ENCODE measurements at regions not wholly inside any gene's neighbourhood (a gene's known extent, or its start where the extent isn't known, plus 50 kb on each side); places are given as distances from the start of the nearest gene placed in this dataset.

GRCh38 chr12:67419810-67420209 is 150.7 kb downstream of the CAND1 start (continued):
- TF ChIP-seq ZNF217 (IDR thresholded peaks at IDR 0.05) (no peak), RUNX3 (IDR thresholded peaks at IDR 0.05; ENCODE audit: low read length) (no peak)

GRCh38 chr12:67420506-67420905 is 151.3 kb downstream of the CAND1 start:
- Histone ChIP-seq H3K27me3 (replicated peaks in 1 of 2; ENCODE audit: control insufficient read depth in 2 of 2, insufficient read depth in 2 of 2, low read length in 1 of 2) (no peaks in the 10 kb centered on the region), H3K27ac (ENCODE audit: control insufficient read depth, insufficient read depth) (no peak overlapping the region), H3K79me2 (ENCODE audit: control insufficient read depth, insufficient read depth, low read length) (no peaks in the 10 kb centered on the region), H3K4me3 (no peak overlapping the region), H3K4me2 (ENCODE audit: control insufficient read depth, insufficient read depth) (no peak overlapping the region), H4K20me1 (ENCODE audit: control insufficient read depth, insufficient read depth) (no peaks in the 10 kb centered on the region), H3K9ac (ENCODE audit: control insufficient read depth, insufficient read depth, low read length) (no peak overlapping the region), H3K9me3 (replicated peaks; ENCODE audit: control insufficient read depth, insufficient read depth, low read length) (no peaks in the 10 kb centered on the region), H3K36me3 (ENCODE audit: control insufficient read depth in 2 of 2, insufficient read depth in 2 of 2, low read length in 1 of 2) (no peaks in the 10 kb centered on the region), H3K4me1 (ENCODE audit: control insufficient read depth, insufficient read depth, low read length) (no peaks in the 10 kb centered on the region), H2AFZ (ENCODE audit: control insufficient read depth, low read depth, low read length) (no peak overlapping the region)
- ChIA-PET RAD21 (ENCODE audit: unreplicated experiment) (no interaction called here), SMC1A (ENCODE audit: uncharacterized antibody, unreplicated experiment) (no interaction called here), POLR2A (no interaction called here), CTCF (no interaction called here)
- no peak for TF ChIP-seq SRF (IDR thresholded peaks at IDR 0.05; ENCODE audit: low read depth in 2 of 2, low read length in 2 of 2)
- FAIRE-seq (no peak), ATAC-seq (no peak), DNase-seq (ENCODE audit: low read depth, low spot score) (no peak)
- in situ Hi-C loops (cut with MboI) = no loop called here
- intact Hi-C loops (cut with micrococcal nuclease; ENCODE audit: unreplicated experiment) = no loop called here
- WGBS (ENCODE audit: insufficient coverage, insufficient replicate concordance, low lambda C conversion rate, missing lambda C conversion rate) = 67% methylated on average over 3 of the region's 3 CpGs
- BruUV-seq (replicated peaks) = no TSS peak

- in situ Hi-C loops (cut with MboI) = no loop called here
Measured at GRCh38 chr12:67422081-67422480, 152.9 kb downstream of the CAND1 start.

More at GRCh38 chr12:67422081-67422480, 152.9 kb downstream of the CAND1 start:
- 66% methylated on average over 3 of the region's 3 CpGs for WGBS (ENCODE audit: insufficient coverage, insufficient replicate concordance, low lambda C conversion rate, missing lambda C conversion rate)
- H3K27me3 ChIP-seq (replicated peaks in 1 of 2; ENCODE audit: control insufficient read depth in 2 of 2, insufficient read depth in 2 of 2, low read length in 1 of 2) = no peaks in the 10 kb centered on the region
- no peaks in the 10 kb centered on the region for H4K20me1 ChIP-seq (ENCODE audit: control insufficient read depth, insufficient read depth)
- H3K4me2 ChIP-seq (ENCODE audit: control insufficient read depth, insufficient read depth) = no peak overlapping the region
- SMC1A ChIA-PET (ENCODE audit: uncharacterized antibody, unreplicated experiment) = no interaction called here
- no peaks in the 10 kb centered on the region for H3K9me3 ChIP-seq (replicated peaks; ENCODE audit: control insufficient read depth, insufficient read depth, low read length)
- POLR2A ChIA-PET = no interaction called here
- no peak overlapping the region for H3K9ac ChIP-seq (ENCODE audit: control insufficient read depth, insufficient read depth, low read length)
- RAD21 ChIA-PET (ENCODE audit: unreplicated experiment) = no interaction called here
- BruUV-seq (replicated peaks) = no TSS peak
- TF ChIP-seq JUND (IDR thresholded peaks at IDR 0.05; ENCODE audit: low read depth, low read length) (no peak), ZZZ3 (IDR thresholded peaks at IDR 0.05; ENCODE audit: control insufficient read depth, insufficient read length, low read depth) (no peak), CHD2 (IDR thresholded peaks at IDR 0.05; ENCODE audit: borderline replicate concordance, low read depth, low read length) (no peak), NRF1 (conservative IDR thresholded peaks at IDR 0.05; ENCODE audit: low read depth, low read length) (no peak), TBL1XR1 (IDR thresholded peaks at IDR 0.05; ENCODE audit: low read depth, low read length) (no peak), SIN3A (IDR thresholded peaks at IDR 0.05; ENCODE audit: low read depth, low read length) (no peak), KAT2A (conservative IDR thresholded peaks at IDR 0.05; ENCODE audit: control insufficient read depth, low read depth, low read length) (no peak), E2F4 (IDR thresholded peaks at IDR 0.05; ENCODE audit: low read depth, low read length) (no peak), NR2F1 (conservative IDR thresholded peaks at IDR 0.05) (no peak), MAX (IDR thresholded peaks at IDR 0.05; ENCODE audit: low read depth, low read length) (no peak)
- no peak overlapping the region for H3K27ac ChIP-seq (ENCODE audit: control insufficient read depth, insufficient read depth)
- ATAC-seq = no peak
- CTCF ChIA-PET = no interaction called here
- H3K79me2 ChIP-seq (ENCODE audit: control insufficient read depth, insufficient read depth, low read length) = no peaks in the 10 kb centered on the region
- intact Hi-C loops (cut with micrococcal nuclease; ENCODE audit: unreplicated experiment) = no loop called here
- no peaks in the 10 kb centered on the region for H3K36me3 ChIP-seq (ENCODE audit: control insufficient read depth in 2 of 2, insufficient read depth in 2 of 2, low read length in 1 of 2)
- FAIRE-seq = no peak
- H3K4me3 ChIP-seq = no peak overlapping the region
- no peaks in the 10 kb centered on the region for H3K4me1 ChIP-seq (ENCODE audit: control insufficient read depth, insufficient read depth, low read length)
- H2AFZ ChIP-seq (ENCODE audit: control insufficient read depth, low read depth, low read length) = no peak overlapping the region
- no peak for DNase-seq (ENCODE audit: low read depth, low spot score)

Measured in GM12878 (cell line).